GM21423 (cell line): ENCODE measurements at regions not wholly inside any gene's neighbourhood (a gene's known extent, or its start where the extent isn't known, plus 50 kb on each side); places are given as distances from the start of the nearest gene placed in this dataset.

Source experiments
- ATAC-seq: cut with Tn5 transposase; IDR thresholded peaks from one replicate; pipeline ENCODE4 v1.9.1; 2021; ENCODE audit warnings: mild to moderate bottlenecking, moderate library complexity; ENCODE audit not compliant: unreplicated experiment

DNA sequence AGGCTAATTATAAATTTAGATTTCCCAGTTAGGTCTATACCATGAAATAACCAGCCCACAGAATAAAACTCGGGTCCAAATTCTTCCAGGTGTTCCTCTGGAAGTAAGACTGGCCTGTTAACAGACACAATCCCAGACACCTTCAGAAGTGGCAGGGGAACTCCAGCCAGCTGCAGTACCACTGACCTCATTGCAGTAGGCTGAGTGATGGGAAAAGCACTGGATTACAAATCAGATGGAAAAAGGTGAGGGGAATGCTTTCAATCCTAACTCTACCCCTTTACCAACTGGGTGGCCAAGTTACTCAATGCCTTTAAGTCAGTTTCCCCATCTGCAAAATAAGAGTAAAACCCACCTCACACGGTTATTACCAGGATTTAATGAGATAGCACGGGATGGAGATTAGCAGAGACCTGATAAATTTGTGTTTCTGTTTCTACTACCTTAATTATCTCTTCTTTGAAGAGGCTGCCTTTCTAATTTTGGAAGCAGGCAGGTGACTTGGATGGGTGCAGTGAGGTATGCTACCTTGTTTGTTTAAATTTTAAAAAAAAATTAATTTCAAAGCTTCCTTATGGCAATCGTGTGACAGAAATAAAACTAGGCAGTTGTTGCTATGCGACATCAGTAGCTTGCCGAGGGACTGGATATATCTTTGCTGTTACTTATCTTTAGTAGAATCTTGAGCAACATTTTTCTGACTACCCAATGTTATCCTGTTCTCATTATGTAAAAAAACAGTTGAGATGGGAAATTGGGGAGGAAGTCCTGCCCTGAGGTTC is 167.3 kb upstream of the GRIN2B start:
- no peak for ATAC-seq

DNA sequence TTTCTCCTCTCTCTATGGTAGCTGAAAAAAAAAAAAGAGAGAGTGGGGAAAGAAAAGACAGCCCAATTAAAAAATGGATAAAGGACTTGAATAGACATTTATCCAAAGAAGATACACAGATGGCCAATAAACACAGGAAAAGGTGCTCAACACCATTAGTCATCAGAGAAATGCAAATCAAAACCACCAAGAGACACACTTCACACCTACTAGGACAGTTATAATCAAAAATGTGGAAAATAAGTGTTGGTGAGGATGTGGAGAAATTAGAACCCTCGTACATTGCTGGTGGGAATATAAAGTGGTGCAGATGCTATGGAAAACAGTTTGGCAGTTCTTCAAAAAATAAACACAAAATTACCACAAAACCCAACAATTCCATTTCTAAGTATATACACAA is 172.4 kb upstream of the GRIN2B start:
- peak; percentile 31 for ATAC-seq

GRCh38 chr12:14156606-14157005 is 175.2 kb upstream of the GRIN2B start:
- peak; percentile 7 for ATAC-seq

GRCh38 chr12:14157088-14157747 is 175.8 kb upstream of the GRIN2B start:
- peak; percentile 98 for ATAC-seq

DNA sequence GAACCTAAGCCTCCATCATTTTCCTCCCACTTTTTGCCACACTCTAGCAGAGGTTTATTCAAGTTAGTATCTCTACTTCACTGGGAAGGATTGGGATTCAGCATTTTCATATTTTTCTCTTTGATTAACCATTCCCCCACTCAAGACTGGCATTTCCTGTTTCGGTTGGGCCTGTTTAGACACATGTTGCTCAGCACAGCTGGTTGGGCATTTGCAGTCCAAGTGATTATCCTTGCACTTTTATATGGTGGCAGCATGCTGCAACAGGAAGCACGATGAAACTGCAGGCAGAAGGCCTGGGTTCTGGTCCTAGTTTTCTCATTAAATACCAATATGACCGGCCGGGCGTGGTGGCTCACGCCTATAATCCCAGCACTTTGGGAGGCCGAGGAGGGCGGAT is 182.9 kb upstream of the GRIN2B start:
- ATAC-seq = no peak

DNA sequence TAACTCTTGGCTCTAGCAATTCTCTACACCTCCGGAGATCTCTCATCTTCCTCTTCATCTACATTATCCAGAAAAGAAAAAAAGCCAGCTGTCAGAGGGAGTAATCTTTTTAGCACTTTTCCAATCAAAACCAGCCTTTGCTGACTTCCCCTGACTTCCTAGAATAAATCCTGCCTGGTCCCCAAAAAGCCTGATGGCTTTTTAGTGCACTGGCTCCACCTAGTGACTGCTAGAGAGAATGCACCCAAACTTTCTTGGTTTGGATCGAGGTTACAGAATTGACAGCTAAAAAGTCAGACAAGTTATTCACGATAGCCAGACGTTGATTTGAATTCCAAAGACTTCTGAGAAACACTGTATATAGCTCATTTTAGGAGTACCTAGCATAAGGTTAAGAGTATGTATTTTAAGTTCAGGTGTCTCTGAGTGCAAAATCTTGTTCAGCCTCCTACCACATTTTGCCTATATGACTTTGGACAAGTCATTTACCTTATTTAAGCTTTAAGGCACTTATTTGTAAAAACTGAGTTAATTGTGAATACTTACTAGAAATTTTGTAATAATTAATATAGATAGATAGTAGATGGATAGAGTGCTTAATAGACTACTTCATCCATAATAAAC is 185.7 kb upstream of the GRIN2B start:
- ATAC-seq = no peak

GRCh38 chr12:14169281-14169680 is 187.9 kb upstream of the GRIN2B start:
- no peak for ATAC-seq

GRCh38 chr12:14171106-14171505 is 189.7 kb upstream of the GRIN2B start:
- peak; percentile 79 for ATAC-seq

- ATAC-seq = no peak
These were observed 190.3 kb upstream of the ATF7IP start for GRCh38 chr12:14175206-14175605.

DNA sequence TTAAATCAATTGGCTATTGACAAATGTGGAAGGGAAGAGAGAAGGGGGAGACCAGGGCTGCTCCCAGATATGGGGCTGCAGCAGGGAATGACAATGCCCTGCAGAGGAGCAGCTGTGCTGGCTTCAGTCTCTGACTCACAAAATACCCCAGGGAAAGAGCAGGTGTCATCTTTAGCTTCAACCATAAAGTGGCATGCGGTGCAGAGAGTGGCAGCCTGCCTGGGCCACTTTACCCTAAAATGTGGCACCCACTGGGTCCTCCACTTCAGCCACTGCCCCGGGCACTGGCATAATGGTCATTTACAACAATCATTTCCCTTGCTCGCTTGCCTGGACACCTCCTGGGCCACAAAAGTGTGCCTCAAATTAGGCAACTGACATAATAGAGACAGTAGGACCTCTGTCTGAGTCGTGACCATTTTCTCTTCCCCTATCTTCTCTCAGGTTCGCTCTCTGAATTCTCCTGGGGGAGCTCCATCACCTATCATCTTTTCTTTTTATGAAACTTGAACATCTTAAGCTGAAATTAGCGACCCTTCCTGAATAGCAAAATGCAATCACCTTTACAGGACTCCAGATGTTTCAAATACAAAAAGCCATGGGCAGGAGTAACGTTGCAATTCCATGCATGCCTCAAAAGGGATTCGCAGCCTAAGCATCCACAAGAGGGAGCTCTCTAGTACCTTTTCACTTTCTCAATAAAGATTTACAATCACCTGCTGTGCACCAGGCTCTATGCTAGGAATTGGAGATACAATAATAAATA is 179.9 kb upstream of the ATF7IP start:
- ATAC-seq = peak; percentile 72

DNA sequence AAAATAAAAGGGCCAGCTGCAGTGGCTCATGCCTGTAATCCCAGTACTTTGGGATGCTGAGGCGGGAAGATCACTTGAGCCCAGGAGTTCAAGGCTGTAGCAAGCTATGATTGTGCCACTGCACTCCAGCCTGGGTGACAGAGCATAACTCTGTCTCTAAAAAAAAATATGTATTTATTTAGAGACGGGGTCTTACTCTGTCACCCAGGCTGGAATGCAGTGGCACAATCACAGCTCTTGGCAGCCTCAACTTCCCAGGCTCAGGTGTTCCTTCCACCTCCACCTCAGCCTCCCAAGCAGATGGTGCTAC is 179.3 kb upstream of the ATF7IP start:
- no peak for ATAC-seq

GRCh38 chr12:14187002-14187401 is 178.5 kb upstream of the ATF7IP start:
- no peak for ATAC-seq

- no peak for ATAC-seq
These were observed 177.5 kb upstream of the ATF7IP start for GRCh38 chr12:14187966-14188365.

DNA sequence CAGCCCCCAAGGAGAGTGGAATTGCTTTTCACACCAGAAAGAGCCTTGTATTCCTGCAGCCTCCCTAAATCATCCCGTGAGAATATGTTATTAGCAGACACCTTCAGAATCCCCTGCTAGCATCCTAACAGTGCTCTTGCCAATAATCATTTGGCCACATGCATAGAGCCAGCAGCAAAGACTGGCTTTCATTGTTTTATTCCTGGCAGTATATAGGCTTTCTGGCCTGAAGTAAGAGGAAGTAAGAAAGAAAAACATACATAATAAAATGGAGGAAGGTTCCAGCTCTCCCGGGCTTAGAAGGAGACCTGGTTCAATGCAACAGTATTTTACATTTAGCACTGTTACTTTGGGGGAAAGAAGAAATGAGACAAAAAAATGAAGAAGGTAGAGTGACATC is 176.7 kb upstream of the ATF7IP start:
- no peak for ATAC-seq

DNA sequence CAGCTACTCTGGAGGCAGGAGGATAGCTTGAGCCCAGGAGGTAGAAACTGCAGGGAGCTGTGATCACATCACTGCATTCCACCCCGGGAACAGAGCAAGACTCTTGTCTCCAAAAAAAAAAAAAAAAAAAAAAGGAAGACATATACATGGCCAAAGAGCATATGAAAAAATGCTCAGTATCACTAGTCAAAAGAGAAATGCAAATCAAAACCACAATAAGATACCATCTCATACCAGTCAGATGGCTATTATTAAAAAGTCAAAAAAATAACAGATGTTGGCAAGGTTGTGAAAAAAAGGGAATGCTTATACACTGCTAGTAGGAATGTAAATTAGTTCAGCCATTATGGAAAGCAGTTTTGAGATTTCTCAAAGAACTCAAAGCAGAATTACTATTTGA is 174.8 kb upstream of the ATF7IP start:
- no peak for ATAC-seq

GRCh38 chr12:14191612-14192011 is 173.9 kb upstream of the ATF7IP start:
- ATAC-seq = no peak

GRCh38 chr12:14193639-14194038 is 171.8 kb upstream of the ATF7IP start:
- ATAC-seq = no peak

GRCh38 chr12:14194572-14194971 is 170.9 kb upstream of the ATF7IP start:
- no peak for ATAC-seq

GRCh38 chr12:14199455-14200198 is 165.9 kb upstream of the ATF7IP start:
- no peak for ATAC-seq

DNA sequence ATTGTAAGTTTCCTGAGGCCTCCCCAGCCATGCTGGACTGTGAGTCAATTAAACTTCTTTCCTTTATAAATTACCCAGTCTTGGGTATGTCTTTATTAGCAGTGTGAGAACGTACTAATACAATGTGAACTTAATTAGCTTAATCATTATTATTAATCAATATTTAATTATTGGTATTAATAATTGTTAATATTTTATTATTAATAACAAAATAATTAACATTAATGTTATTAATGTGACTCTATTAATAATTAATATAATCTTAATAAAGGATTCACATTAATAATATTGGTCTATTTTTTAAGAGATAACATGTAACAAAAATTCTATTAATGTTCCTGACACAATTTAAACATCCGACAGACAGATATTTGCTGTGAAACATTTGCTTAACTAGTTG is 164.9 kb upstream of the ATF7IP start:
- no peak for ATAC-seq

- ATAC-seq = no peak
These were observed 164.2 kb upstream of the ATF7IP start for GRCh38 chr12:14201291-14201690.
